HCT116 (cell line): ENCODE measurements at regions not wholly inside any gene's neighbourhood (a gene's known extent, or its start where the extent isn't known, plus 50 kb on each side); places are given as distances from the start of the nearest gene placed in this dataset.

ENCODE experiments used
- ATAC-seq: fragments of 200-7000 bp; cut with Tn5 transposase; 2 replicates; pipeline ENCODE4 v1.9.1; 2020; ENCODE audit warnings: mild to moderate bottlenecking, moderate library complexity
- BruUV-seq: library from RNA; stranded (reverse); fragments of 400-500 nt; replicated peaks from 2 replicates; lab custom pipeline; 2021; lab: Mats Ljungman, UMichigan
- CTCF ChIA-PET: fragments of 300-600 bp; sonication (Branson Sonifier 250); formaldehyde crosslinking; loops from one replicate; lab custom pipeline; 2021; ENCODE audit warnings: antibody characterized with exemption; lab: Charles Lee
- POLR2A ChIA-PET: fragments of 300-600, 350-600 bp; sonication (Branson Sonifier 250); formaldehyde crosslinking; loops from one replicate; lab custom pipeline; 2021; ENCODE audit warnings: antibody characterized with exemption; lab: Charles Lee
- RAD21 ChIA-PET, 2 experiments: fragments of 300-600 bp; sonication (Branson Sonifier 250); formaldehyde crosslinking; loops; one replicate each; lab custom pipeline; 2023; ENCODE audit warnings: low total read pairs in 2 of 2; ENCODE audit not compliant: uncharacterized antibody in 2 of 2, unreplicated experiment in 2 of 2, low non-redundant PET in 1 of 2; lab: Charles Lee
- DNase-seq: peaks from one replicate; pipeline ENCODE4 v3.0.0-alpha.2; 2010; ENCODE audit warnings: low read depth, low spot score
- H2AFZ ChIP-seq: fragments of 200-600 bp; shearing (Covaris generic), sonication (generic); 2 replicates; pipeline ENCODE4 v1.6.1; 2017; ENCODE audit warnings: low read depth, mixed run types, mixed read lengths, antibody characterized with exemption, low read length; ENCODE audit not compliant: poor library complexity, severe bottlenecking
- H3K27ac ChIP-seq: 2 replicates; pipeline ENCODE4 v1.5.1; 2012; ENCODE audit warnings: low read depth, low read length
- H3K27me3 ChIP-seq: fragments of 200-600 bp; sonication (generic); 2 replicates; pipeline ENCODE4 v1.6.1; 2016; ENCODE audit warnings: mixed run types, low read length, mixed read lengths; ENCODE audit not compliant: insufficient read depth
- H3K36me3 ChIP-seq, 2 experiments: fragments of 200-500 bp in 1 of 2; fragments of 200-600 bp in 1 of 2; sonication (Bioruptor generic) in 1 of 2; sonication (generic) in 1 of 2; 2 replicates each; pipeline versions ENCODE4 v1.5.1 to v1.6.1; 2014 to 2016; ENCODE audit warnings: low read length in 2 of 2, inconsistent platforms in 1 of 2, mixed read lengths in 1 of 2, mixed run types in 1 of 2; ENCODE audit not compliant: insufficient read depth in 2 of 2, control insufficient read depth in 1 of 2
- H3K4me1 ChIP-seq, 2 experiments: fragments of 200-600 bp in 1 of 2; sonication (generic) in 1 of 2; 2 replicates each; pipeline versions ENCODE4 v1.5.1 to v1.6.1; 2012 to 2017; ENCODE audit warnings: low read length in 2 of 2, inconsistent platforms in 1 of 2, mild to moderate bottlenecking in 1 of 2, mixed read lengths in 1 of 2, mixed run types in 1 of 2, moderate library complexity in 1 of 2; ENCODE audit not compliant: insufficient read depth in 2 of 2, control insufficient read depth in 1 of 2
- H3K4me2 ChIP-seq: fragments of 200-600 bp; sonication (generic); 2 replicates; pipeline ENCODE4 v1.6.1; 2017; ENCODE audit warnings: mixed run types, low read length, mixed read lengths
- H3K4me3 ChIP-seq, 2 experiments: fragments of 200-600 bp in 1 of 2; sonication (generic) in 1 of 2; replicated peaks in 1 of 2; 2 replicates each; pipeline ENCODE4 v1.5.1; 2011 to 2016; ENCODE audit warnings: low read length in 2 of 2, control low read depth in 1 of 2, low read depth in 1 of 2, mild to moderate bottlenecking in 1 of 2, mixed read lengths in 1 of 2, mixed run types in 1 of 2
- H3K79me2 ChIP-seq: fragments of 200-600 bp; sonication (generic); 2 replicates; pipeline ENCODE4 v1.6.1; 2017; ENCODE audit warnings: mild to moderate bottlenecking, mixed run types, low read length, moderate library complexity, mixed read lengths; ENCODE audit not compliant: insufficient read depth
- H3K9ac ChIP-seq: fragments of 200-600 bp; sonication (generic); 2 replicates; pipeline ENCODE4 v1.6.1; 2016; ENCODE audit warnings: low read length, mixed read lengths
- H3K9me2 ChIP-seq: fragments of 200-600 bp; sonication (generic), shearing (Covaris generic); 2 replicates; pipeline ENCODE4 v1.6.1; 2017; ENCODE audit warnings: mixed run types, mild to moderate bottlenecking, moderate library complexity; ENCODE audit not compliant: insufficient read depth
- H3K9me3 ChIP-seq, 2 experiments: fragments of 200-500 bp in 1 of 2; fragments of 200-600 bp in 1 of 2; sonication (Bioruptor generic) in 1 of 2; sonication (generic) in 1 of 2; 2 replicates each; pipeline ENCODE4 v1.6.1; 2014 to 2017; ENCODE audit warnings: low read length in 2 of 2, mixed read lengths in 2 of 2, inconsistent platforms in 1 of 2, low read depth in 1 of 2, mild to moderate bottlenecking in 1 of 2, mixed run types in 1 of 2, moderate library complexity in 1 of 2; ENCODE audit not compliant: control insufficient read depth in 1 of 2, insufficient read depth in 1 of 2
- H4K20me1 ChIP-seq: fragments of 200-600 bp; sonication (generic), shearing (Covaris generic); 2 replicates; pipeline ENCODE4 v1.6.1; 2017; ENCODE audit warnings: mixed run types, mild to moderate bottlenecking, moderate library complexity; ENCODE audit not compliant: insufficient read depth
- CBX3 ChIP-seq: IDR thresholded peaks from 2 replicates; pipeline ENCODE4 v1.6.1; 2012; ENCODE audit warnings: low read depth
- CEBPB ChIP-seq: IDR thresholded peaks from 2 replicates; pipeline ENCODE4 v1.6.1; 2012; ENCODE audit warnings: low read depth
- EGR1 ChIP-seq: IDR thresholded peaks from 2 replicates; pipeline ENCODE4 v1.6.1; 2012; ENCODE audit warnings: low read depth
- ELF1 ChIP-seq: IDR thresholded peaks from 2 replicates; pipeline ENCODE4 v1.6.1; 2012; ENCODE audit warnings: low read depth, borderline replicate concordance
- EZH2 ChIP-seq: fragments of 200-600 bp; sonication (generic); IDR thresholded peaks from 2 replicates; pipeline ENCODE4 v1.6.1; 2017; ENCODE audit warnings: antibody characterized with exemption, mixed run types
- FOSL1 ChIP-seq: IDR thresholded peaks from 2 replicates; pipeline ENCODE4 v1.6.1; 2012; ENCODE audit warnings: low read depth
- POLR2AphosphoS5 ChIP-seq: IDR thresholded peaks from 2 replicates; pipeline ENCODE4 v1.6.1; 2011; ENCODE audit warnings: mild to moderate bottlenecking, low read depth, low read length, moderate library complexity
- SIN3A ChIP-seq: IDR thresholded peaks from 2 replicates; pipeline ENCODE4 v1.6.1; 2012; ENCODE audit warnings: low read depth
- SP1 ChIP-seq: IDR thresholded peaks from 2 replicates; pipeline ENCODE4 v1.6.1; 2012; ENCODE audit warnings: low read depth
- SRF ChIP-seq: IDR thresholded peaks from 2 replicates; pipeline ENCODE4 v1.6.1; 2012; ENCODE audit warnings: low read depth
- TCF7L2 ChIP-seq: IDR thresholded peaks from 2 replicates; pipeline ENCODE4 v1.7.0; 2011; ENCODE audit warnings: borderline replicate concordance, inconsistent platforms; ENCODE audit not compliant: insufficient read depth, insufficient read length; ENCODE audit errors: extremely low read depth
- YY1 ChIP-seq: IDR thresholded peaks from 2 replicates; pipeline ENCODE4 v1.6.1; 2011; ENCODE audit warnings: low read length, low read depth, moderate library complexity, mild to moderate bottlenecking; ENCODE audit not compliant: insufficient replicate concordance; ENCODE audit errors: extremely low read depth
- ZNF274 ChIP-seq: fragments of 200-500 bp; sonication (Bioruptor generic); IDR thresholded peaks from 2 replicates; pipeline ENCODE4 v1.6.1; 2014; ENCODE audit warnings: mild to moderate bottlenecking, low read depth, low read length, inconsistent platforms
- intact Hi-C: fragments of 100-400 bp; cut with micrococcal nuclease; formaldehyde crosslinking; loops from 2 replicates; pipeline ENCODE4 v1.10.0; 2022
- TF ChIP-seq, protein P1 (sequence below): IDR thresholded peaks from 2 replicates; pipeline ENCODE4 v1.6.1; 2011; ENCODE audit warnings: mild to moderate bottlenecking, low read length, moderate library complexity; ENCODE audit not compliant: insufficient replicate concordance; ENCODE audit errors: extremely low read depth
- TF ChIP-seq, protein P2 (sequence below): IDR thresholded peaks from 2 replicates; pipeline ENCODE4 v1.6.1; 2012; ENCODE audit warnings: low read depth

DNA sequence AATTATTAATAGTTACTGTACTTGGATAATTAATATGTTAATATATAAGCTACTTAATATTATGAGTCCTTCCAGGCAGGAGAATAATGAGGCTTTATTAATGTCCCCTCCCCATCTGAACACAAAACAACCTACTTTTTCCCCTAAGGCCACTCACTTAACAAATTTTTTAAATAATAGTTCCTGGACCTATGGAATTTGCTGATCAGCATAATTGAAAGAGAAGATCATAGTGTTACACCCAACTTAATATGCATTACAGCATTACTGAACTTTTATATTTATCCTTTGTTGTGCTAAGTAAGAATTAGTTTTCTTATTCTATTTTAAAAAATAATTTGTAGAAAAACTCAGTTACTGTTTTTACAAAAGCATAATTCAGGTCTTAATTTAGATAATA, 1537.7 kb upstream of the GOT2 start:
- no peak overlapping the region for H3K4me3 ChIP-seq
- no peak for ATAC-seq
- ChIA-PET RAD21 (no interaction called here), CTCF (no interaction called here), POLR2A (no interaction called here)
- H3K9me2 ChIP-seq, result no peaks in the 10 kb centered on the region
- no peaks in the 10 kb centered on the region for H4K20me1 ChIP-seq
- H3K79me2 ChIP-seq, result no peaks in the 10 kb centered on the region
- no peaks in the 10 kb centered on the region for H3K27me3 ChIP-seq
- no peak overlapping the region for H3K4me2 ChIP-seq
- no peak overlapping the region for H2AFZ ChIP-seq
- BruUV-seq, result no TSS peak
- intact Hi-C loops, result no loop called here
- H3K36me3 ChIP-seq, result no peaks in the 10 kb centered on the region
- H3K27ac ChIP-seq, result no peak overlapping the region
- TF ChIP-seq TCF7L2 (no peak), EGR1 (no peak), SP1 (no peak), FOSL1 (no peak), ELF1 (no peak), POLR2AphosphoS5 (no peak), EZH2 (no peak), YY1 (no peak), ZNF274 (no peak), SIN3A (no peak), CEBPB (no peak), CBX3 (no peak), SRF (no peak)
- TF ChIP-seq, protein P1, sequence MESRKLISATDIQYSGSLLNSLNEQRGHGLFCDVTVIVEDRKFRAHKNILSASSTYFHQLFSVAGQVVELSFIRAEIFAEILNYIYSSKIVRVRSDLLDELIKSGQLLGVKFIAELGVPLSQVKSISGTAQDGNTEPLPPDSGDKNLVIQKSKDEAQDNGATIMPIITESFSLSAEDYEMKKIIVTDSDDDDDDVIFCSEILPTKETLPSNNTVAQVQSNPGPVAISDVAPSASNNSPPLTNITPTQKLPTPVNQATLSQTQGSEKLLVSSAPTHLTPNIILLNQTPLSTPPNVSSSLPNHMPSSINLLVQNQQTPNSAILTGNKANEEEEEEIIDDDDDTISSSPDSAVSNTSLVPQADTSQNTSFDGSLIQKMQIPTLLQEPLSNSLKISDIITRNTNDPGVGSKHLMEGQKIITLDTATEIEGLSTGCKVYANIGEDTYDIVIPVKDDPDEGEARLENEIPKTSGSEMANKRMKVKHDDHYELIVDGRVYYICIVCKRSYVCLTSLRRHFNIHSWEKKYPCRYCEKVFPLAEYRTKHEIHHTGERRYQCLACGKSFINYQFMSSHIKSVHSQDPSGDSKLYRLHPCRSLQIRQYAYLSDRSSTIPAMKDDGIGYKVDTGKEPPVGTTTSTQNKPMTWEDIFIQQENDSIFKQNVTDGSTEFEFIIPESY, result no peak
- TF ChIP-seq, protein P2, sequence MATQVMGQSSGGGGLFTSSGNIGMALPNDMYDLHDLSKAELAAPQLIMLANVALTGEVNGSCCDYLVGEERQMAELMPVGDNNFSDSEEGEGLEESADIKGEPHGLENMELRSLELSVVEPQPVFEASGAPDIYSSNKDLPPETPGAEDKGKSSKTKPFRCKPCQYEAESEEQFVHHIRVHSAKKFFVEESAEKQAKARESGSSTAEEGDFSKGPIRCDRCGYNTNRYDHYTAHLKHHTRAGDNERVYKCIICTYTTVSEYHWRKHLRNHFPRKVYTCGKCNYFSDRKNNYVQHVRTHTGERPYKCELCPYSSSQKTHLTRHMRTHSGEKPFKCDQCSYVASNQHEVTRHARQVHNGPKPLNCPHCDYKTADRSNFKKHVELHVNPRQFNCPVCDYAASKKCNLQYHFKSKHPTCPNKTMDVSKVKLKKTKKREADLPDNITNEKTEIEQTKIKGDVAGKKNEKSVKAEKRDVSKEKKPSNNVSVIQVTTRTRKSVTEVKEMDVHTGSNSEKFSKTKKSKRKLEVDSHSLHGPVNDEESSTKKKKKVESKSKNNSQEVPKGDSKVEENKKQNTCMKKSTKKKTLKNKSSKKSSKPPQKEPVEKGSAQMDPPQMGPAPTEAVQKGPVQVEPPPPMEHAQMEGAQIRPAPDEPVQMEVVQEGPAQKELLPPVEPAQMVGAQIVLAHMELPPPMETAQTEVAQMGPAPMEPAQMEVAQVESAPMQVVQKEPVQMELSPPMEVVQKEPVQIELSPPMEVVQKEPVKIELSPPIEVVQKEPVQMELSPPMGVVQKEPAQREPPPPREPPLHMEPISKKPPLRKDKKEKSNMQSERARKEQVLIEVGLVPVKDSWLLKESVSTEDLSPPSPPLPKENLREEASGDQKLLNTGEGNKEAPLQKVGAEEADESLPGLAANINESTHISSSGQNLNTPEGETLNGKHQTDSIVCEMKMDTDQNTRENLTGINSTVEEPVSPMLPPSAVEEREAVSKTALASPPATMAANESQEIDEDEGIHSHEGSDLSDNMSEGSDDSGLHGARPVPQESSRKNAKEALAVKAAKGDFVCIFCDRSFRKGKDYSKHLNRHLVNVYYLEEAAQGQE, result no peak
- no peak for DNase-seq
- H3K9me3 ChIP-seq, result peaks cover 0 to 16% of the 10 kb centered on the region in 2 experiments; a peak in 1 of 4 replicates
- no peak overlapping the region for H3K9ac ChIP-seq
- no peaks in the 10 kb centered on the region for H3K4me1 ChIP-seq
